Esophagus squamous epithelium (tissue), 5 donors: ENCODE measurements at regions not wholly inside any gene's neighbourhood (a gene's known extent, or its start where the extent isn't known, plus 50 kb on each side); places are given as distances from the start of the nearest gene placed in this dataset.

Experiments used
- DNase-seq: peaks from one replicate; lab custom pipeline; 2025; lab: John Stamatoyannopoulos, UW
- H3K27ac ChIP-seq, 4 donors: fragments of 200-600 bp; sonication (generic); one replicate each; pipeline ENCODE4 v1.5.1; 2016 to 2019; ENCODE audit warnings: mild to moderate bottlenecking in 1 of 4
- H3K27me3 ChIP-seq, 4 donors: fragments of 200-600 bp; sonication (generic); 1 replicate in 3 of 4; 2 replicates in 1 of 4; pipeline versions ENCODE4 v1.5.1 to v1.6.0; 2017 to 2021; ENCODE audit warnings: antibody characterized with exemption in 1 of 4
- H3K36me3 ChIP-seq, 3 donors: fragments of 200-600 bp; sonication (generic); one replicate each; pipeline ENCODE4 v1.5.1; 2016 to 2019
- H3K4me1 ChIP-seq, 3 donors: fragments of 200-600 bp; sonication (generic); one replicate each; pipeline ENCODE4 v1.5.1; 2017 to 2019
- H3K4me3 ChIP-seq, 4 donors: fragments of 200-600 bp; sonication (generic); 1 replicate in 3 of 4; 2 replicates in 1 of 4; pipeline ENCODE4 v1.5.1; 2016 to 2019; ENCODE audit warnings: mild to moderate bottlenecking in 2 of 4, moderate library complexity in 1 of 4
- H3K9me3 ChIP-seq, 3 donors: fragments of 200-600 bp; sonication (generic); one replicate each; pipeline ENCODE4 v1.5.1; 2016 to 2019
- POLR2A ChIP-seq, 4 donors: fragments of 450-650 bp; IDR thresholded peaks; one replicate each; pipeline ENCODE4 v1.6.1; 2017; ENCODE audit warnings: antibody characterized with exemption in 4 of 4, mild to moderate bottlenecking in 4 of 4, moderate library complexity in 3 of 4
- WGBS, 2 donors: methylation state at CpG; one replicate each; pipeline ENCODE4 v1.1.5; 2018; 5-methylcytosine and 5-hydroxymethylcytosine counted together
- intact Hi-C: fragments of 100-400 bp; cut with DNase I; formaldehyde crosslinking; loops from one replicate; pipeline ENCODE4 v1.15.0; 2022
- TF ChIP-seq, protein P1 (sequence below), 6 experiments: fragments of 450-650 bp in 4 of 6; fragments of 200-600 bp in 2 of 6; sonication (generic) in 2 of 6; IDR thresholded peaks; one replicate each; pipeline ENCODE4 v1.5.1; 2016 to 2019; ENCODE audit warnings: antibody characterized with exemption in 6 of 6, mild to moderate bottlenecking in 4 of 6, moderate library complexity in 4 of 6
- donor health status: DM: yes; HTN: yes; CAD: no.

DNA sequence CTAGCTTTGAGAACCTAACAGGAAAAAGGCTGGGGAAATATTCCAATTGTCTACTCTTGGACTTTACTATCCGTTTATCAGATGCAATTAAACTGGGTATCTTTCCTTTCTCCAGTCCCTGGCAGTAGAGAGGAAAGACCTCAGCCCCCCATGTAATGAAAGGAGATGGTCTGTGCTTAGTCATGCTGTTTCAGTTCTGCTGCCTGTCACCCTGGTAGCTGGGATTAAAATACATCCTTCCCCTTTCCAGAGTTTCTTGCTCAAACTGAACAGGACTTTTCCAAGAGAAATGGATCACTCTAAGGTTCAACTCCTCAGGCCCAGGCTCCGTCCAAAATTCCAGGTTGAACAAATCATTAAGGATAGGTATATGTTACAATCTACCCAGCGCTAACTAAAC, 202.9 kb downstream of the PTEN start:
- H3K27ac ChIP-seq, result peak overlapping the region in 2 of 4 donors; percentile 45 to 51
- peaks cover 9 to 28% (median 16%) of the 10 kb centered on the region in 3 donors for H3K4me1 ChIP-seq

DNA sequence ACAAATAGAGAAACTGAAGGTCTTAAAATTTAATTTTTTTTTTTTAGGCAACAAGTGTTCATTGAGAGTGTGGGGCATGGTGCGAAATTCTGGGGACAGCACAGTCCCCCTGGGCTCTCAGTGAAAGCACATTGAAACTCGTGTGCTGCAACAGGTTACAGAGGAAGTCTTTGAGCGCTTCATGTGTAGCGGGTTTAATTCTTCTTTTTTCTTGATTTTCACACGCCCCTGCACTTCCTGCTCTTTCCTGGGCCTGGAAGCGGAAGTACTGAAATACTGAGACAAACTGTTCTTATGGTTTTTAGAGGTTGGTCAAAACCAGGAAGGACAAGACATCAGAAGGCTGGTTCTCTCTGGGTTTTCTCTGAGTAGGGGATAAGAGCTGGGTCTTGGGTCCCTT, 203.5 kb downstream of the PTEN start:
- H3K9me3 ChIP-seq, result no peaks in the 10 kb centered on the region
- no peak for TF ChIP-seq POLR2A (IDR thresholded peaks at IDR 0.05)
- TF ChIP-seq, protein P1, sequence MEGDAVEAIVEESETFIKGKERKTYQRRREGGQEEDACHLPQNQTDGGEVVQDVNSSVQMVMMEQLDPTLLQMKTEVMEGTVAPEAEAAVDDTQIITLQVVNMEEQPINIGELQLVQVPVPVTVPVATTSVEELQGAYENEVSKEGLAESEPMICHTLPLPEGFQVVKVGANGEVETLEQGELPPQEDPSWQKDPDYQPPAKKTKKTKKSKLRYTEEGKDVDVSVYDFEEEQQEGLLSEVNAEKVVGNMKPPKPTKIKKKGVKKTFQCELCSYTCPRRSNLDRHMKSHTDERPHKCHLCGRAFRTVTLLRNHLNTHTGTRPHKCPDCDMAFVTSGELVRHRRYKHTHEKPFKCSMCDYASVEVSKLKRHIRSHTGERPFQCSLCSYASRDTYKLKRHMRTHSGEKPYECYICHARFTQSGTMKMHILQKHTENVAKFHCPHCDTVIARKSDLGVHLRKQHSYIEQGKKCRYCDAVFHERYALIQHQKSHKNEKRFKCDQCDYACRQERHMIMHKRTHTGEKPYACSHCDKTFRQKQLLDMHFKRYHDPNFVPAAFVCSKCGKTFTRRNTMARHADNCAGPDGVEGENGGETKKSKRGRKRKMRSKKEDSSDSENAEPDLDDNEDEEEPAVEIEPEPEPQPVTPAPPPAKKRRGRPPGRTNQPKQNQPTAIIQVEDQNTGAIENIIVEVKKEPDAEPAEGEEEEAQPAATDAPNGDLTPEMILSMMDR (IDR thresholded peaks at IDR 0.05), result no peak
- no peaks in the 10 kb centered on the region for H3K36me3 ChIP-seq
- no peak for DNase-seq
- no peak overlapping the region for H3K4me3 ChIP-seq
- no peaks in the 10 kb centered on the region for H3K27me3 ChIP-seq
- peaks cover 9 to 28% (median 16%) of the 10 kb centered on the region in 3 donors for H3K4me1 ChIP-seq
- intact Hi-C loops, result no loop called here
- H3K27ac ChIP-seq, result peak overlapping the region in 2 of 4 donors; percentile 2 to 15
- WGBS, 2 donors, result 65% methylated on average over 6 of the region's 6 CpGs

More for the DNA sequence above, 202.9 kb downstream of the PTEN start:
- Histone ChIP-seq H3K9me3 (no peaks in the 10 kb centered on the region), H3K27me3 (no peaks in the 10 kb centered on the region), H3K4me3 (no peak overlapping the region), H3K36me3 (no peaks in the 10 kb centered on the region)
- DNase-seq, result no peak
- intact Hi-C loops, result no loop called here
- WGBS, 2 donors, result 80 to 88% methylated on average over 3 of the region's 3 CpGs
- TF ChIP-seq, protein P1 (IDR thresholded peaks at IDR 0.05), result no peak
- TF ChIP-seq POLR2A (IDR thresholded peaks at IDR 0.05), result no peak

DNA sequence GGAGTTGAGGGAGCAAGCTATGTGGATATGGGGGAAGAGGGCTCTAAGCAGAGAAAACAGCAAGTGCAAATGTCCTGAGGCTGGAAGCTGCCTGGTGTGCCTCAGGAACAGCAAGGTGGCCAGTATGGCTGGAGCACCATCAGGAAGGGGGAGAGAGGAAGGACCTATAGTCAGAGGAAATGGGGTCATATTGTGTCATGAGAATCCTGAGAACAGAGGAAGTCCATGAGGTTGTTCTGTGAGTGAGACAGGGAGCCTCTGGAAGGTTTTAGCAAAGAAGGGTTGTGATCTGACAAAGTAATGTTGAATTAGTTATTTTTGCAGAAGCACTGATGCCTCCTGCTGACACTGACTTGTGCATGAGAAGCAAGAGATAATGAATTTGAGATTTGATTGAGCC, 204.3 kb downstream of the PTEN start:
- Histone ChIP-seq H3K4me3 (no peak overlapping the region), H3K4me1 (peaks cover 6 to 21% (median 14%) of the 10 kb centered on the region in 3 donors), H3K9me3 (no peaks in the 10 kb centered on the region), H3K27ac (peak overlapping the region in 2 of 4 donors; percentile 2 to 15), H3K36me3 (no peaks in the 10 kb centered on the region), H3K27me3 (no peaks in the 10 kb centered on the region)
- intact Hi-C loops, result no loop called here
- TF ChIP-seq POLR2A (IDR thresholded peaks at IDR 0.05), result no peak
- TF ChIP-seq, protein P1 (IDR thresholded peaks at IDR 0.05), result no peak
- no peak for DNase-seq

DNA sequence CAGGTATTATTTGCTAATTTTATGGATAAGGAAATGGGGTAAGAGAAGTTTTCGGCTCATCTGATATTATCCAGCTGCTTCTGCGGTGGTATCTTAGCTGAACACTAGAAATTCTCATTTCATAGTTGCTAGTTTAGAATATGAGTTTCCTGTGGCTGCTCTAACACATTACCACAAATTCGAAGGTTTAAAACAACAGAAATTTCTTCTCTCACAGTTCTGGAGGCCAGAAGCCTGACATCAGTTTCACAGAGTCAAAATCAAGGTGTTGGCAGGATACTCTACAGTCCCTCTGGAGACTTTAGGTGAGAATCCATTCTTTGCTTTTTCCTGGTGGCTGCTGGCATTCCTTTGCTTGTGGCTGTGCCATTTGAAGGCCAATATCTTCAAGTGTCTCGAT, 205.9 kb downstream of the PTEN start:
- Histone ChIP-seq H3K27me3 (no peaks in the 10 kb centered on the region), H3K4me3 (no peak overlapping the region), H3K4me1 (peaks cover 0 to 8% (median 7%) of the 10 kb centered on the region in 3 donors), H3K27ac (no peak overlapping the region), H3K9me3 (no peaks in the 10 kb centered on the region), H3K36me3 (no peaks in the 10 kb centered on the region)
- no peak for TF ChIP-seq POLR2A (IDR thresholded peaks at IDR 0.05)
- DNase-seq, result no peak
- intact Hi-C loops, result no loop called here
- 84 to 98% methylated on average over 3 to 4 of the region's 4 CpGs for WGBS, 2 donors

DNA sequence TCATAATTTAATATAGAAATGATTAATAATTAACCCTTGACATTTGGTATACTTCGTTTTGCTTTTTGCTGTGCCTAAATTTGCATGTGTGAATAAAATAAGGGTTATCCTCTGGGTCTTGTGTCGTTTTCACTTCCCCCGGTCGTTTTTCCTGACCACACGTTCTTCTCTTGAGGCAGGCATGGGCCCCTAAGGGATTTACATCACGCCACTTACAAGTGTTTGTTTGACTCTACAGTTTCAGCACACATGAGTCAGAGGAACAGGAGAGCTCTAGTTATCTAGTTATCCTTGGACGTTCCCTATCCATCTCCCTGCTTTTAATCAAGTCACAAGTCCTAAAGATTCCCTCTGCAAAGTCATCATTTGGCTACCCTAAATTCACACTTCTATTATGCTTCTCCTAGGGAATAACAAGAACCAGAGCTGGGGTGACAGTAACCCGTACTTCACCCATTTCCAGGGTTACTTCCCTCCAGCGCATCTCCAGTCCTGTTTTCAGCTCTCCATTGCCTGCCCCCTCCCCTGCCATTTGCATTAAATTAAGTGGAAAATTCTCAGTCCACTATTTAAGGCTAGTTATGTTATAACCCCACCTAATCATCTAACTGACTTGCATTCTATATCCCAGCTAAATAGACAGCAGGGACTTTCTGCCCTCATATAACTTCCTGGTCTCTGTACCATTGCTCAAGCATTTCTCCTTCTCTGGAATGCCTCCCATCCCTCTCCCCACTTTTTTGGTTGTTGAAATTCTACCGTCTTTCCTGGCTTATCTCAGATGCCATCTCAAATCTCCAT, 206.9 kb downstream of the PTEN start:
- Histone ChIP-seq H3K36me3 (no peaks in the 10 kb centered on the region), H3K4me1 (peaks cover 0 to under 1% (median under 1%) of the 10 kb centered on the region in 3 donors), H3K27me3 (no peaks in the 10 kb centered on the region), H3K9me3 (no peaks in the 10 kb centered on the region), H3K4me3 (no peak overlapping the region), H3K27ac (no peak overlapping the region)
- intact Hi-C loops, result no loop called here
- DNase-seq, result no peak
- WGBS, 2 donors, result 64 to 67% methylated on average over 10 of the region's 10 CpGs
- TF ChIP-seq POLR2A (IDR thresholded peaks at IDR 0.05), result no peak
- TF ChIP-seq, protein P1 (IDR thresholded peaks at IDR 0.05), result no peak
